Hematopoietic multipotent progenitor cell treated with erythropoietin and hydrocortisone succinate and interleukin-3 and kit ligand, for 8 days (in vitro differentiated cells): ENCODE measurements at regions not wholly inside any gene's neighbourhood (a gene's known extent, or its start where the extent isn't known, plus 50 kb on each side); places are given as distances from the start of the nearest gene placed in this dataset.
"Not testable (repeated sequence)": the region's sequence is repeated elsewhere in the genome, so short reads cannot be mapped to it uniquely, and the experiment has no call there.

Experiments
- DNase-seq: peaks from one replicate; pipeline ENCODE4 v3.0.0-alpha.2; 2015

GRCh38 chr3:197459571-197459970 is 96.2 kb downstream of the BDH1 start:
- DNase-seq = not testable (repeated sequence)

GRCh38 chr3:197458906-197459470 is 96.8 kb downstream of the BDH1 start:
- DNase-seq = no peak

GRCh38 chr3:197458179-197458707 is 97.5 kb downstream of the BDH1 start:
- no peak for DNase-seq

GRCh38 chr3:197456261-197457091 is 99.3 kb downstream of the BDH1 start:
- DNase-seq = peak; percentile 63

- DNase-seq = not testable (repeated sequence)
These were observed 100.9 kb downstream of the BDH1 start for GRCh38 chr3:197454841-197455240.

- peak; percentile 57 for DNase-seq
These were observed 101.8 kb downstream of the BDH1 start for GRCh38 chr3:197454014-197454413.

GRCh38 chr3:197450810-197451209 is 105.0 kb downstream of the BDH1 start:
- no peak for DNase-seq

- no peak for DNase-seq
These were observed 105.5 kb downstream of the BDH1 start for GRCh38 chr3:197450308-197450707.

GRCh38 chr3:197449181-197449580 is 106.6 kb downstream of the BDH1 start:
- DNase-seq = not testable (repeated sequence)

GRCh38 chr3:197447781-197448180 is 108.0 kb downstream of the BDH1 start:
- not testable (repeated sequence) for DNase-seq

GRCh38 chr3:197447057-197447456 is 108.7 kb downstream of the BDH1 start:
- no peak for DNase-seq

GRCh38 chr3:197446700-197447056 is 109.1 kb downstream of the BDH1 start:
- no peak for DNase-seq

- DNase-seq = no peak
These were observed 109.7 kb downstream of the BDH1 start for GRCh38 chr3:197445896-197446699.

GRCh38 chr3:197444793-197445379 is 110.9 kb downstream of the BDH1 start:
- DNase-seq = peak; percentile 38

- DNase-seq = no peak
These were observed 112.3 kb downstream of the BDH1 start for GRCh38 chr3:197443506-197443905.

GRCh38 chr3:197440717-197441303 is 115.0 kb downstream of the BDH1 start:
- no peak for DNase-seq

- no peak for DNase-seq
These were observed 116.9 kb downstream of the BDH1 start for GRCh38 chr3:197438906-197439305.

- no peak for DNase-seq
These were observed 120.3 kb downstream of the BDH1 start for GRCh38 chr3:197435426-197435825.

GRCh38 chr3:197434830-197435229 is 120.9 kb downstream of the BDH1 start:
- DNase-seq = no peak

GRCh38 chr3:197432384-197433127 is 123.2 kb downstream of the BDH1 start:
- peak; percentile 66 for DNase-seq

- DNase-seq = no peak
These were observed 124.3 kb downstream of the BDH1 start for GRCh38 chr3:197431346-197431910.

GRCh38 chr3:197430934-197431333 is 124.8 kb downstream of the BDH1 start:
- no peak for DNase-seq
